ENCODE measurements at regions not wholly inside any gene's neighbourhood (a gene's known extent, or its start where the extent isn't known, plus 50 kb on each side); places are given as distances from the start of the nearest gene placed in this dataset.

GRCh38 chr12:82040987-82041743 is 282.0 kb upstream of the PPFIA2 start:
- DNase-seq (ENCODE audit: low read depth) = no peak

- DNase-seq (ENCODE audit: low read depth) = no peak
Measured at GRCh38 chr12:82034769-82035168, 275.6 kb upstream of the PPFIA2 start.

GRCh38 chr12:82029936-82030335 is 270.8 kb upstream of the PPFIA2 start:
- no peak for DNase-seq (ENCODE audit: low read depth)

- DNase-seq (ENCODE audit: low read depth) = no peak
Measured at GRCh38 chr12:82028772-82029171, 269.6 kb upstream of the PPFIA2 start.

GRCh38 chr12:82027612-82028011 is 268.5 kb upstream of the PPFIA2 start:
- no peak for DNase-seq (ENCODE audit: low read depth)

- DNase-seq (ENCODE audit: low read depth) = no peak
Measured at GRCh38 chr12:82025462-82025861, 266.3 kb upstream of the PPFIA2 start.

GRCh38 chr12:82019533-82019932 is 260.4 kb upstream of the PPFIA2 start:
- DNase-seq (ENCODE audit: low read depth) = no peak

- DNase-seq (ENCODE audit: low read depth) = no peak
Measured at GRCh38 chr12:82015623-82016347, 256.6 kb upstream of the PPFIA2 start.

GRCh38 chr12:82012176-82012575 is 253.0 kb upstream of the PPFIA2 start:
- DNase-seq (ENCODE audit: low read depth) = no peak

GRCh38 chr12:82009524-82009923 is 250.4 kb upstream of the PPFIA2 start:
- no peak for DNase-seq (ENCODE audit: low read depth)

GRCh38 chr12:82008251-82008650 is 249.1 kb upstream of the PPFIA2 start:
- no peak for DNase-seq (ENCODE audit: low read depth)

- DNase-seq (ENCODE audit: low read depth) = no peak
Measured at GRCh38 chr12:81998761-81999378, 239.7 kb upstream of the PPFIA2 start.

- no peak for DNase-seq (ENCODE audit: low read depth)
Measured at GRCh38 chr12:81992461-81992860, 233.3 kb upstream of the PPFIA2 start.

GRCh38 chr12:81991868-81992267 is 232.7 kb upstream of the PPFIA2 start:
- no peak for DNase-seq (ENCODE audit: low read depth)

- no peak for DNase-seq (ENCODE audit: low read depth)
Measured at GRCh38 chr12:81988362-81988761, 229.2 kb upstream of the PPFIA2 start.

GRCh38 chr12:81987371-81987770 is 228.2 kb upstream of the PPFIA2 start:
- DNase-seq (ENCODE audit: low read depth) = no peak

GRCh38 chr12:81976661-81977060 is 217.5 kb upstream of the PPFIA2 start:
- DNase-seq (ENCODE audit: low read depth) = no peak

- DNase-seq (ENCODE audit: low read depth) = no peak
Measured at GRCh38 chr12:81974762-81975161, 215.6 kb upstream of the PPFIA2 start.

GRCh38 chr12:81968421-81968820 is 209.3 kb upstream of the PPFIA2 start:
- DNase-seq (ENCODE audit: low read depth) = no peak

- no peak for DNase-seq (ENCODE audit: low read depth)
Measured at GRCh38 chr12:81963636-81964035, 204.5 kb upstream of the PPFIA2 start.

GRCh38 chr12:81963026-81963425 is 203.9 kb upstream of the PPFIA2 start:
- DNase-seq (ENCODE audit: low read depth) = no peak

- no peak for DNase-seq (ENCODE audit: low read depth)
Measured at GRCh38 chr12:81962126-81962856, 203.1 kb upstream of the PPFIA2 start.

- DNase-seq (ENCODE audit: low read depth) = no peak
Measured at GRCh38 chr12:81958406-81958805, 199.3 kb upstream of the PPFIA2 start.

Measured in activated T-cell treated with anti-CD3 and anti-CD28 coated beads for 24 hours (primary cell).